Forelimb muscle (tissue), 1 donor: ENCODE measurements at regions not wholly inside any gene's neighbourhood (a gene's known extent, or its start where the extent isn't known, plus 50 kb on each side); places are given as distances from the start of the nearest gene placed in this dataset.

ENCODE experiments used
- DNase-seq: peaks from one replicate; pipeline ENCODE4 v3.0.0-alpha.2; 2013; ENCODE audit warnings: low read depth

DNA sequence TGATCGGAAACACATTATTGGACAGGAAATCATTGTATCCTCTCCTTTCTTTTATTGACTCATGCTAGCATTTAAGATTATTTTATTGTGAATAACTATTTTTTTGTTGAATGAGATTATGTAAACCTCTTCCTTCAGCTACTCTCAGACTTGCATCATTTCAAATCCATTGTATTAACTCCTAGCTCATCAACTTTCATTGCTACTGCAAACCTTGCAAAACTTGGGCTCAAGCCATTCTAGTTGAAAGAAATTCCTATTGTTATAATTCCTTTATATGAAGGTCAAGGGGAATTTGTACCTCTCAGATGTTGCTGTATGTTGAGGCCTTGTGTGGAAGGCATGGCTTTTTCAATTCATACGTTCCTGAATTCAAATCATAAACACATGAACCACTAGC is 1764.6 kb downstream of the SUCLG1 start:
- DNase-seq, result no peak

DNA sequence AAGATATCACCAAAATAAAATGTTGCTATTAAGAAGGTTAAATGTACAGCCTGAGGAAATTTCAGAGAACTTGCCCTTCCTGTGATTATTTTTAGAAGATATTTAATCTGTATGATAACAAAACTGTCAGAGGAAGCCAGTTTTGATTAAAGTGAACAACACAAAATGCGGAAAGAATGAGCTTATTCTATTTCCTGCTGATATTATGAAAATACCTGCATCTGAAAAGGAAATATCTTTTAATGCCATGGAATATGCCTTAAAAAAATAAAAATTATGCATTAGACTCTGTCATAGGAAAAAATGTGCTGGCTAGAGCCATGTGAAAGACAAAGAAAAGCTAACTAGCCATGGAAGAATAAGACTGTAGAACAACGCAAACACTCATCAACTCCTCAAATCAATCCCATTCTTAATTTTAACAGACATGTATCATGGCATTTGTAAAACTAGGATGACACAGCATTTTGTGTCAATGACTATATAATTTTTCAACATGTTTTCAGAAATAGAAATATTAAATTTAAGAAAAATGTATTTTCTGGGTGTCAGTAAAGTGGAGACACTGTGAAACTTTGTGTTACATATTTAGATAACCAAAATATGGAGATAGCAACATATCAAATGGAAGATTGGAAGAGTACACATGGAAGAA is 1768.2 kb downstream of the SUCLG1 start:
- DNase-seq, result no peak

DNA sequence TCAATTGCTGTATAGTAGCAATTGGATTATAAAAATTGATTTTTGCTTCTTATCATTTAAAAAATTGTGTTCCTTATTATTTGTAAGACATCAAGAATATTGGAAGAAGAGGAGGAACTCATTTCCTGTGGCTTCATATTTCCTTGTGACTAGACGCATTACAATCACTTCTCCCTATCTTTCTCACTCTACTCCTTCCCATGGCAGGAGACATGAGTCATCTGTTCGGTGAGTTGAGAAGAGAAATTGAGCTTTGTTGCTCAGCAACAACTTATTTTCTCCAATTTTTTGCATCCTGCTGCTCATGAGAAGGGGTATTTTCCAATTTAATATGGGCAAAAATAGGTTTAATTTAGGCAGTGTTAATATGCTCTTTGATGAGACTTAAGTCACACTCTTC is 1783.9 kb downstream of the SUCLG1 start:
- no peak for DNase-seq

DNA sequence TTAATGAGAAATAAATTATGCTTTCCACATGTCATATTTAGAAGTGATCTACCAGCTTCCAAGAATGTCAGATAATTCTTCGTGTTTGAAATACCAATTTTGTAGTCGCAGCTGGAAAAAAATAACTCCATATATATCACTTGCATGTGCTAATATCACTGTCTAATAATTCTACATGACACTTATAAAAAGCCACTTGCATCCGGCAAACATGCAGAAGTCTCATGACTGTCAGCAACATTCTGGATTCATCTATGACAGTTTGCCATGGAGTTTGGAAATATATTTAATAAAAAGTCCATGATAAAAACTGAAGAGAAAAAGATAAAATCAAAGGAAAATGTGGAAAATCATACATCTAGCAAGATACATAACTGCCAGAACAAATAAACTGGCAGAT is 1784.4 kb downstream of the SUCLG1 start:
- DNase-seq, result no peak

DNA sequence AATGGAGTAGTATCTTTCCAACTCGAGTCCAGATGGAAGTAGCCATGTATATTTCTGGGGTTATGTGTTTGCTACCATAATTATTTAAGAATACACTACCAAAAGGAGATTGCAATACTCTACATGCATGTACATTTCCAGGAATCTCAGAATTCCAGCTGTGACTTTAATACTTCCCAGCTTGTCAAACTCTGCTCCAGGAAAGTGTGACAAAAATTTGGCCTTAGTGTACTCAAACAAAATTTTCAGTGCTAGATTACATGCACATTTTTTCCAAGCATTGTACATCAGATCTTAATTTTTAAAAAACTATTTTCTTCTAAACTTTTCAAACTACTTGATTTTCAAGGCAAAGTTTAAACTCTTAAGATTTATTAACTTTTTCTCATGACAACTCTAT is 1791.6 kb downstream of the SUCLG1 start:
- peak; percentile 31 for DNase-seq

DNA sequence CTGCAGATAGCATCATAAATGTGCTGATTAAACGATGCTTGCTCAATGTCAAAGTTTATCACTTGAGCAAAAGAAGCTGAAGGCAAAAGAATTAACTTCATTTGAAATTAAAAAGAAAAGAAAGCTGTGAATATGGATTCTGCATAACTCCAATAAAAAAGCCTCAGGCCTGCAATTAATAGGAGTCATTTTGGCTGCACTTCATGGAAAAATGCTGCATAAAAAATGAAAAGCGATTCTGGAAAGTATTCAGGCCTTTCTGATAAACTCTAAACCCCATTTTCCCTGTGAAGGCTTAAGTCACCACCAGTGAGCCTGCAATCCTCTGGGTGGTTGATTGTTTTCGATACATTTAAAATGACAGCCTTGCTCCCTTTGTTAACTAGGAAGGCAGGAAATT is 1793.4 kb downstream of the SUCLG1 start:
- no peak for DNase-seq

DNA sequence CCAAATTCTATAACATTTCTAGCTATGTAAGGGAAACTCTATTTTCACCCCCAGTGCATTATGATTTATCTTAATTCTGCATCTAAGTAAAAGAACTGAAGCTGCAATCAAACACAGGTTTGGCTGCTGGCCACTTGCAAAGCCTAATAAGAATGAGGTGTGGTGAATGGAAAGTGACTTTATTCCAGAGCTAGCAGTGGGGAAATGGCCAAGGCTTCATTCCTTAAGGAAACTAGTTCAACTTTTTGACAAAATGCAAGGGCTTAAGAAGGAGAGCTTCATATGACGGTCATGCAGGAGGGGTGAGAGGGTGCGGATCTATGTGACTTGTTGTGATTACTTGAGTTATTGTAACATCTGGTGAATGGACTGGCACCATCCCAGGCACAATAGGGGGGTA is 1802.0 kb downstream of the SUCLG1 start:
- peak; percentile 14 for DNase-seq

DNA sequence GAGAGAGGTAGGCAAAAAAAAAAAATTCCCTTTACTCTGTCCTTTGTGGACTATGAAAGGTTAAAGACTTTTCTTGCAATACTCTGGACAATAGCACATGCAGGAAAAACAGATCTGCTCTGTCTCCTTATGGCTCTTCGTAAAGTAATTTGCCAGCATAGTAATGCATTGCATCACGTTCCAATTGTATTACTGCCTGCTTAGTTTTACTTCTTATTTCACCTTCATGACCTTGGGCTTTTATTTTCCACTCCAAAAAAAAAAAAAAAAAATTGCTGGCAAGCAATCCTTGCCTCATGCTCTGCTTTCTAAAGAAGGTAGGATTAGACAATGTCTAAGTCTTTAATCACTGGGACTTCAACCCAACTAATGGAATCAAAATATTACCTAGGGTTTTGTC is 1802.7 kb downstream of the SUCLG1 start:
- no peak for DNase-seq

DNA sequence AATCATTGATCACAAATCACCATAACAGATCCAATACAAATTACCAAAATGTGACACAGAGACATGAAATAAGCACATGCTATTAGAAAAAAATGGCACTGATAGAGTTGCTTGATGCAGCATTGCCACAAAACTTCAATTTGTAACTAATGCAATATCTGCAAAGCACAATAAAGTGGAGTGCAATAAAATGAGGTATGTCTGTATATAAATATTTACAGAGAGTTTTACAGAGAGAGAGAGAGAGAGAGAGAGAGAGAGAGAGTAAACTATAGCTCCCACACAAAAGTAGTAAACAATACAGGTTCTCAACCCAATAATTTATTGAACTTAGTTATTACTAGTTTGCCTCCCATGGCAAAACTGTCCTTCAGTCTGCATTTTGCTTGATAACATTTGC is 1807.0 kb downstream of the SUCLG1 start:
- no peak for DNase-seq

DNA sequence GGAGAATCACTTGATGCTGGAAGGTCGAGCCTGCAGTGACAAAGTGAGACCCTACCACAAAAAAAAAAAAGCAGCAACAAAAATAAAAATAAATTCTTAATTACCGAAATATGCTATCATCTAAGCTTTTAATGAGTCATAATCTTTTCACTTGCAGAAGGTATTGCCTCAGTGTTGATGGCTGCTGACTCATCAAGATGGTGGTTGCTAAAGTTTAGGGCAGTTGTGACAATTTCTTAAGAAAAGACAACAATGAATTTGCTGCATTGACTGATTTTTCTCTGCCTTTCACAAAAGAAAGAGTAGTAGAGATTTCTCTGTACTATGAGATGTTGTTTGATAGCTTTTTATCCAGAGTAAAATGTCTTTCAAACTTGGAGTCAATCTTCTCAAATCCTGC is 1809.0 kb downstream of the SUCLG1 start:
- no peak for DNase-seq

DNA sequence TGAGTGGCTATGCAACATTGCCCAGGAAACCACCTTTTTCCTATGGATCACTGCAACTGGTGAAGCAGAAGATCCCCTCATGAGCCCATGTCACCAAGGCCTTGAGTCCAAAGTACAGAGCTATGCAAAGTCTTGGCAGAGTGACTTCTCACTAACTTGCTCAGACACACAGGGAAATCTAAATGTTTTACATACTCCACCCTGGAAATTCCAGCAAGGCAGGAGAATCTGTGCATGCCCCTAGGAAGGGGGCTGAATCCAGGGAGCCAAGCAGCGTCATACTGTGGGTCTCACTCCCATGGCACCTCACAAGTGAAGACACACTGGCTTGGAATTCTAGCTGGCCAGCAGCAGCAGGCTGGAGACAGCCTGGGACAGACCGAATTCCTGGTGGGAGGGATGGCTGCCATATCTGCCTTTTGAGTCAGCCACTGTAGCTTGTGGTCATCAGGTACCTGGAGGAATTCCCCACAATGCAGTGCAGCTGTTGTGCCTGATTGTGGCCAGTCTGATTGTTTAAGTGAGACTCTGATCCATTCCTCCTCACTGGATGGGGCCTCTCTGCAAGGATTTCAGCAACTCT is 1817.4 kb downstream of the SUCLG1 start:
- no peak for DNase-seq

DNA sequence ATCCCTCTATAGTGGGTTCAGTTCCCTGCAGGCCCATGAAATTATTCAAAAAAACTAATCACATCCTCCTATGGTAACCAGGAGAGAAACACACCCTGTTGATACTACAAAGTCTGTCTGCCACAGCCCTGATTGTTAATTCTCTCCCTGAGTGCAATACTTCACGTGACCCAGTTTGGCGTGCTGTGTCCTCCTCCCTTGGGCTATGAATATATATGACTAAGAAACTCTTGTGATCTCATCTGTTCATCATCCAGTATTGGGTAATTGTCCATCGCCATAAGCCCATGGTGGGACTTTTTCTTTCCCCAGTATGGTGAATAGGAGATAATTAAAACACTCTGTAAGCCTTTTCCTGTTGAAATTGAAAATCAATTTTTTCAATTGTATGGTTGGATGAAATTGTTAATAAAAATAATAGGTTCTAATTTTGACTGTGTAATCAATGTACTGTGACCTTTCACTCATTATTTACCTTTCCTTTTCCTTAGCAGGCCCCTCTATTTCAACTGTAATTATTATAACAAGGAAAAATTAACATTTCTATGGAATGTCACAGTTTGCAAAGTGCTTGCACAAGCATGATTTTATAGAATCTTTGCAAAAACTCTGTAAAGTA is 1822.6 kb downstream of the SUCLG1 start:
- DNase-seq, result no peak

DNA sequence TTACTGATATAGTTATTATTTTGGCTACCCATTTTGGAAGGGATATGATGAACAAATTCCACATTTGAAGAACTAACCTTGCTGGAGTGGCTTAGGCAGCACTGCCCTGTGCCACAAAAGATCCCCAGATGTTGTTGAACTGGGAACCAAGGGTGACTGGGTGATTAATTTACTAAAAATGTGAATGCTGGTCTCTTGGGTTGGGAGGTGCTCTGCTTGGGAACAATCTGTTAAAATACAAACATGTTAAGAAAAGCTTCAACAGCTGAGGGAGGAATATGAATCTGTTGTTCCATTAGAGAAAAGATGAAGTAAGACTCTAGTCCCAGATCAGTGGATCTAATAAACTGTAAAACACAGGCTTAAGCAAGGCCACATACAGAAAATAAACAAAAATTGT is 1860.1 kb downstream of the SUCLG1 start:
- no peak for DNase-seq

DNA sequence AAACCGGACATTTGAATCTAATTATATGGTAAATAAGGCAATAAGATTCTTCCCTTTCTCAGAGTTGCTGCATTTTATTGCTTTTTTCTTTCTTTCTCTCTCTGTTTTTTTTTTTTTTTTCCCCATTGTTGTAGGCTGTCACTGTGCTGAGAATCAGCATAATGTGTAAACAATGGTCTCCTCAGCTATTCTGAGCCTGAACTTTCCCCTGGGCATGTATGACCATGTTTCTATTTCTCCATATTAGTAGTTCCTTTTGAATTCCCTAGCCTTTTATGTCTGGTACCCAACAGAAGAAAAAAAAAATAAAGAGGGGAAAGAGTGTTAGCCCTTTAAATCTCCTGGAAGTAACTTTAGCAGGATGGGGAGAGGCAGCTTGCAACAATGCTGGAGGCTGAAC is 1862.5 kb downstream of the SUCLG1 start:
- no peak for DNase-seq

DNA sequence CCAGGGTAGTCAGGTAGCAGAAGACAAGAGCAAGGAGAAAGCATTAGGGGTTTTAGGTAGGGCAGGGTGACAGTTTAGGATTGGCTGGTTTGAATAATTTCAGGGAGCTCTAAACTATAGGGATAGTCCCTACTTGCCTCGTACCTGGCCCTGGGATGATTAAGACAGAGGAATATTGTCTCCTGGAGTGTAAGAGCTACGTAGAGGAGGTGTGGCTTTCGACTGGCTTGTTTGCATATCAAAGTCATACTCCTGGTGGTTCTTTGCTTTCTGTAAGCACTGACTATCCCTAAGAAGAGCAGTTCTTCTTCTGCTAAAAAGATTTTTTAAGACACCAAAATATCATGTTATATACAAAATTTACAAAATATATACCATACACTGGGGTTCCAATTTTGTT is 1867.4 kb downstream of the SUCLG1 start:
- no peak for DNase-seq

DNA sequence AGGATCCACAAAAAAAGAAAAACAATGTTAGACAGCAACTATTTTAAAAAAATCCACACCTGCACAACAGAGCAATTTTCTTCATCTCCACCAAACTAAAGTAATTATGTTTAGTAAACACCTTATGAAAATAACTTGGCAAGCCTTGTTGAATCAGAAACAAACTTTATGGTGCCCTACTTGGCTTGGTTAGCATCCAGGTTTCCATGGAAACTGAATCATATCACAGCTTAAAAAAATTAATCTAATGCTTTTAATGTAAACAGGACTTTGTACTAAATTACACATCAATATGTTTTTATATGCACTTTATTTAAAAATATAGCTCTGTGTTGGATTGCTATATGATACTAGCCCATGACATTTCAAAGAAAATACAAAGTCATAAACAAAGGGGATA is 1882.4 kb downstream of the SUCLG1 start:
- no peak for DNase-seq

DNA sequence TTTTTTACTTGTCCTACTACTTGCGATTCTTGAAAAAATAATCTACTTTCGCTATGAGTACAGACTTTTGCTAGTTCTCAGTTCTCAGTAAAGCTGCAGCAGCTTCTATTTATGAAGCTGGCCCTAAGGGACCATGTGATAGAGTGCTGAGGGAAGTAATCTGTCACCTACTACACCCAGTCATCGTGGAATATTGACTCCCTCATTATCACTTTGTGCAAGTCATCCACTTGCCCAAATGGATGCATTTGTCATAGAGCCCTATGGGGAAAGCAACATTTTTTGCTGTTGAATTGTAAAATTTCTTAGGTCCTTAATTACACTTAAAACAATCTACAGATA is 1919.8 kb downstream of the SUCLG1 start:
- DNase-seq, result no peak

DNA sequence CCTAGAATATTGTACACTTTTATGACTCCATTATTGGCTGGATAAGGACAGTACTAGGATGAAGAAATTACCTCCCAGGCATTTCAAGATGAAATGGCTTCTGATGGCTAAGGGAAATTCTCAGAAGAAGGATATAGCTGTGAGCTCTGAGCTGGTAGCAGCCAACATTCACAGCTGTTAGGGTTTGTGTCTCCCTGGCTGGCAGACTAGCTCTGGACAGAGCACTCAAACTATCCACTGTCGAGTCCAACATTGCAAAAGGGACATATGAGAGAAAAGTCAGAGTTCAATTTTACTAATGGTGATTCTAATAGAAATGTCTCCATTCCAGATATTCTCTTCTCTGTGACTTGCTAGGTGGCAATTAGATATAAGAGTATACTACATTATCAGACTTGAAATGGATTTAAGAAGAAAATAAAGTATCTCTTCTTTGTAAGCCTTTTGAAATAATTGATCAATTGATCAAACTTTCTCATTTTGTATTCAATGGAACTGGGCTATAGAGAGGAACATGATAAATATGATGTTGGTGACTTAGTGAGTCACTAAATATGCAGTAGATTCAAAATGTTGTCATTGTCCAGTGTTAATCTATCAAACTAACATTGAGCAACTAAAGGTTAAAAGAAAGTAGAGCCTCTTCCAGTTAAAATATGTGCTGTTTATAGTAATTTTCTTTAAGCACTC is 1920.3 kb downstream of the SUCLG1 start:
- DNase-seq, result no peak

DNA sequence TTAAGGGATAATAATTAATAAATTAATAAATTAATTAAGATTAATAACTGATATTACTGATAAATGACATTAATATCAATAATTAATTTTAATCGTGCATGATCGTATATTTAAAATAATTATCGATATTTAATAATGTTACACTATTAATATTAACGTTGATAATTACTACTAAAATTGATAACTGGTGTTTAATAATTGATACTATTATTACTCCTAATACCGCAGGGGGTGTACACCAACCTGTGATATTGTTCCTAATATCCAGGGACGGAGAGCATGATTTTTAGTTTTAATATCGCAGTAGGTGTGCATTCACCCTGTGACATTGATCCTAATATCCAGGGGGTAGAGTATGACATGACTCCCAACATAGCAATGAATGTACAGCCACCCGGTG is 1930.8 kb downstream of the SUCLG1 start:
- DNase-seq, result no peak

DNA sequence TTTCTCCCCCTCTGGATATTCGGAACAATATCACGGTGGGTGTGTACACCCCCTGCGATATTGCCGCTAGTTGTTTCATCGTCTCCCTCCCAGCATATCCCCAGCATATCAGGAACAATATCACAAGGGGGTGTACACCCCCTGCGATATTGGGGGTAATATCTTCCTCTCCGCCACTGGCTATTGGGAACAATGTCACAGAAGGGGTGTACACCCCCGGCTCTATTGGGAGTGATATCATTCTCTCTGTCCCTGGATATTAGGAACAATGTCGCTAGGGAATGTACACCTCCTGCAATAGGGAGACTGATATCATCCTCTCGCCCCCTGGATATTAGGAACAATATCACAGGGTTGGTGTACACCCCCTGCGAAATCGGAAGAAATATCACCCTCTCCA is 1932.0 kb downstream of the SUCLG1 start:
- no peak for DNase-seq

DNA sequence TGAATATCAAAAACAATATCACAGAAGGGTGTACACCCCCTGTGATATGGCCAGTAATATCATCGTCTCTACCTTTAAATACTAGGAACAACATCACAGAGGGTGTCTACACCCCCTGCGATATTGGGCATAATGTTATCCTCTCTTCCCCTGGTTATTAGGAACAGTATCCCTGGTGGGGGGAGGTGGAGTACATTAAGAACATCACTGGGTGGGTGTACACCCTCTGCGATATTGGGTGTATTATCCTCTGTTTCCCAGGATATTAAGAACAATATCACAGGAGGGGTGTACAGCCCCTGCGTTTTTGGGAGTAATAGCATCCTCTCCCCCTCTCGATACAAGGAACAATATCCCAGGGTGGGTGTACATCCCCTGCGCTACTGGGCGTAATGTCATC is 1932.8 kb downstream of the SUCLG1 start:
- DNase-seq, result no peak

DNA sequence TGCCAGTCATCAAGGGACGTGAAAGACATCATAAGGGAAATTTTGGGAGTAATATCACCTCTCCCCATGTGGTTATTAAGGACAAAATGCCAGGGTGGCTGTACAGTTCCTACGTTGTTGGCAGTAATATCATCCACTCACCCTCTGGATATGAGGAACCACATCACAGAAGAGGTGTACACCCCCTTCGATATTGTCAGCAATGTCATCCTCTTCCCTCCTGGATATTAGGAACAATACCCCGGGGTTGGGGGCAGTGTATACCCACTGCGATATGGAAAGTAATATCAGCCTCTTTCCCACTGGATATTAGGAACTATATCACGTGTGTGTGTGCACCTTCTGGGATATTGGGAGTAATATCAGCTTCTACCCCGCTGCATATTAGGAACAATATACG is 1933.3 kb downstream of the SUCLG1 start:
- no peak for DNase-seq

DNA sequence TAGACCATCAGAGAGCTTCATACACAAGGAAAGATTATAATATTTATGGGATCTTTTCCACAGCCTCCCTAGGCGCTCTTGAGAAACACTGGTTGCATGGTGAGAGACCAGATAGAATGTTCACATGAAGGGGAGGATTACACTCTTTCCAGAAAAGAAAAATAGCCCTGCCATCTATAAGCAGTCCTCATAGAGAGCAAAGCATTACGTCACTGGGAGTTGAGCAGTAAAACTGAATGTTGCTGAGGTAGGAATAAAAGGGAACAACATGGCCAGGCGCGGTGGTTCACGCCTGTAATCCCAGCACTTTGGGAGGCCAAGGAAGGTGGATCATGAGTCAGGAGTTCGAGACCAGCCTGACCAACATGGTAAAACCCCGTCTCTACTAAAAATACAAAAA is 1934.3 kb downstream of the SUCLG1 start:
- no peak for DNase-seq
